ENCODE measurements at regions not wholly inside any gene's neighbourhood (a gene's known extent, or its start where the extent isn't known, plus 50 kb on each side); places are given as distances from the start of the nearest gene placed in this dataset.
"Not testable (repeated sequence)": the region's sequence is repeated elsewhere in the genome, so short reads cannot be mapped to it uniquely, and the experiment has no call there.

- no peak for DNase-seq (ENCODE audit: low read depth)
Measured at GRCh38 chr21:15472108-15473040, 257.4 kb upstream of the USP25 start.

GRCh38 chr21:15477773-15478172, 252.0 kb upstream of the USP25 start:
- not testable (repeated sequence) for DNase-seq (ENCODE audit: low read depth)

- DNase-seq (ENCODE audit: low read depth) = no peak
Measured at GRCh38 chr21:15480160-15480559, 249.6 kb upstream of the USP25 start.

- DNase-seq (ENCODE audit: low read depth) = peak; percentile 61
Measured at GRCh38 chr21:15483138-15483780, 246.5 kb upstream of the USP25 start.

- DNase-seq (ENCODE audit: low read depth) = no peak
Measured at GRCh38 chr21:15486460-15487195, 243.2 kb upstream of the USP25 start.

- no peak for DNase-seq (ENCODE audit: low read depth)
Measured at GRCh38 chr21:15487196-15487550, 242.6 kb upstream of the USP25 start.

GRCh38 chr21:15491100-15491499, 238.7 kb upstream of the USP25 start:
- DNase-seq (ENCODE audit: low read depth) = no peak

- no peak for DNase-seq (ENCODE audit: low read depth)
Measured at GRCh38 chr21:15493646-15494045, 236.1 kb upstream of the USP25 start.

GRCh38 chr21:15494481-15494880, 235.3 kb upstream of the USP25 start:
- no peak for DNase-seq (ENCODE audit: low read depth)

GRCh38 chr21:15495965-15496364, 233.8 kb upstream of the USP25 start:
- DNase-seq (ENCODE audit: low read depth) = no peak

GRCh38 chr21:15496911-15497310, 232.9 kb upstream of the USP25 start:
- DNase-seq (ENCODE audit: low read depth) = no peak

- no peak for DNase-seq (ENCODE audit: low read depth)
Measured at GRCh38 chr21:15498455-15498854, 231.3 kb upstream of the USP25 start.

- DNase-seq (ENCODE audit: low read depth) = no peak
Measured at GRCh38 chr21:15506086-15506485, 223.7 kb upstream of the USP25 start.

GRCh38 chr21:15508554-15508953, 221.2 kb upstream of the USP25 start:
- DNase-seq (ENCODE audit: low read depth) = no peak

GRCh38 chr21:15514073-15514946, 215.5 kb upstream of the USP25 start:
- DNase-seq (ENCODE audit: low read depth) = peak; percentile 27

GRCh38 chr21:15515908-15516307, 213.9 kb upstream of the USP25 start:
- DNase-seq (ENCODE audit: low read depth) = no peak

- DNase-seq (ENCODE audit: low read depth) = no peak
Measured at GRCh38 chr21:15517394-15517793, 212.4 kb upstream of the USP25 start.

GRCh38 chr21:15520811-15521643, 208.8 kb upstream of the USP25 start:
- DNase-seq (ENCODE audit: low read depth) = no peak

- no peak for DNase-seq (ENCODE audit: low read depth)
Measured at GRCh38 chr21:15521644-15522001, 208.2 kb upstream of the USP25 start.

GRCh38 chr21:15522148-15522547, 207.6 kb upstream of the USP25 start:
- no peak for DNase-seq (ENCODE audit: low read depth)

GRCh38 chr21:15524855-15525254, 204.9 kb upstream of the USP25 start:
- DNase-seq (ENCODE audit: low read depth) = no peak
